Stimulated activated CD8-positive, alpha-beta memory T cell treated with anti-CD3 and anti-CD28 coated beads, Interleukin-12 subunit alpha, Interleukin-12 subunit beta, amount 100 ng/mL, for 24 hours (primary cell): ENCODE measurements at regions not wholly inside any gene's neighbourhood (a gene's known extent, or its start where the extent isn't known, plus 50 kb on each side); places are given as distances from the start of the nearest gene placed in this dataset.
"Not testable (repeated sequence)": the region's sequence is repeated elsewhere in the genome, so short reads cannot be mapped to it uniquely, and the experiment has no call there.

Source experiments
- DNase-seq: peaks from one replicate; pipeline ENCODE4 v3.0.0-alpha.2; 2020; ENCODE audit errors: extremely low read depth

- no peak for DNase-seq
Observed at GRCh38 chr3:39558775-39559306, 91.4 kb downstream of the MOBP start.

- no peak for DNase-seq
Observed at GRCh38 chr3:39559543-39559942, 92.1 kb downstream of the MOBP start.

GRCh38 chr3:39568508-39568907, 101.0 kb downstream of the MOBP start:
- DNase-seq = no peak

DNA sequence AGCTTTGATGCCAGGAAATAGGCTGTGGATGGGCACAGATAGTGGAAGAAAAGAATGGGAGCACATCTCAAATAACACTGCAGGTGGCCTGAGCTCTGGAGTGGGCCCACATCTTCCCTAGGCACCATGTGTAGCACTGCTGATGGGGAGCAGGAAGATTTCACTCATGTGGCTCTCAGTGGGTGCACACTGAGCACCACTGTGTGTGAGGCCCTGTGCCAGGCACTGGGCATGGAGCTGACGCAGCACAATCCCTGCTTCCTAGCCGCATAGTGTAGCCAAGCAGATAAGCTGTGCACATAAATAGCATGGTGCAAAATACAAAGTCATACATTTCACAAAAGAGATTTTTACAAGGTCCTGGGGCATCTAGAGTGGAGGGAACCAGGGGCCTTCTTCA, 101.6 kb downstream of the MOBP start:
- DNase-seq = no peak

GRCh38 chr3:39573392-39573791, 105.9 kb downstream of the MOBP start:
- DNase-seq = no peak

- no peak for DNase-seq
Observed at GRCh38 chr3:39577541-39577940, 110.1 kb downstream of the MOBP start.

DNA sequence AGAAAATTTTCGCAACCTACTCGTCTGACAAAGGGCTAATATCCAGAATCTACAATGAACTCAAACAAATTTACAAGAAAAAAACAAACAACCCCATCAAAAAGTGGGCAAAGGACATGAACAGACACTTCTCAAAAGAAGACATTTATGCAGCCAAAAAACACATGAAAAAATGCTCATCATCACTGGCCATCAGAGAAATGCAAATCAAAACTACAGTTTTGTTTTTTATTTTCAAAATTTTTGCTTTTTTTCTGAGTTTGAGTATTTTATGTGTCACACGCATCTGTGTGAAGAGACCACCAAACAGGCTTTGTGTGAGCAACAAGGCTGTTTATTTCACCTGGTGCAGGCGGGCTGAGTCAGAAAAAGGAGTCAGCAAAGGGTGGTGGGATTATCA, 118.7 kb downstream of the MOBP start:
- not testable (repeated sequence) for DNase-seq

GRCh38 chr3:39587113-39587512, 119.6 kb downstream of the MOBP start:
- DNase-seq = no peak

GRCh38 chr3:39590806-39591205, 123.3 kb downstream of the MOBP start:
- DNase-seq = no peak

DNA sequence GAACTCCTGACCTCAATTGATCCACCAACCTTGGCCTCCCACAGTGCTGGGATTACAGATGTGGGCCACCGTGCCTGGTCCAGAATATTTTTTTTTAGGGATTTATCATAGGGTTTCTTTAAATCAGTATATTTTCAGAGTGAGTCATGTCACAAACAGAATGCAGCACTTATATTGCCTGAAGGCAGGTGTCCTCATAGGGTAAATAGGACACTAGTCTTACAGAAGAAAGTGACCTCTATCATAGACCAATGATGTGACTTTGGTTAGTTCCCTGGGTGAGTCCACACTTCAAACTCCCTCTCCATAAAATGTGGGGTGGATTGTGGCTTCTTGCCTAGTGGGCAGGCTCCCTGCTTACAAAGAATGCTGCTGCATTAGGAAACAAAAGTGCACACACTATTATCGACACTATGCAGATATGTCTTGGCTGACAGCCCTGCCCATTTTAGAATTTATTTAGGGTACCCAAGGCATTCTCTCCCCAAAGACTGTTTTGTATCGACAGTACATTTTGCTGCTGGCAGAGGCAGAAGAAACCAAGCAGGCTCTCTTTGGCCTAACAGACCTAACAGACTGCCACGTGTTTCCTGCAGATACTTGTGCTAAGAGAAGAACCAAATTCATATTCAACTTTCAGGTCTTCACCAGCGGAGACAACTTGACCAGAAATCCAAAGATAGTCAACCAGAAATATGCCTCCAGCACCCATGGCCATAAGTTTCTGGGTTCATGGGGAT, 125.0 kb downstream of the MOBP start:
- no peak for DNase-seq

- DNase-seq = no peak
Observed at GRCh38 chr3:39593341-39593740, 125.9 kb downstream of the MOBP start.

GRCh38 chr3:39601241-39601640, 133.8 kb downstream of the MOBP start:
- DNase-seq = no peak

- DNase-seq = no peak
Observed at GRCh38 chr3:39605837-39606236, 138.4 kb downstream of the MOBP start.

DNA sequence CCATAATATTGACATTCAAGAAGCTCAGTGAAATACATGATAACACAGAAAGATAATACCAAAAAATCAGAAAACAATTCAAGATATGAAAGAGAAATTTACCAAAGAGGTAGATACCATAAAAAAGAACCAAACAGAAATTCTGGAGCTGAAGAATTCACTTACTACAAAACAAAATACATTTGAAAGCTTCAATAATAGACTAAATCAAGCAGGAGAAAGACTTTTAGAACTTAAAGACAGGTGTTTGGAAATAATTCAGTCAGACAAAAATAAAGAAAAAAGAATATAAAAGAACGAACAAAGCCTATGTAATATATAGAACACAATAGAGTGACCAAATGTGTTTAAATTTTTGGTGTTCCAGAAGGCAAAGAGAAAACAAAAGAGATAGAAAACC, 158.7 kb downstream of the MOBP start:
- no peak for DNase-seq

DNA sequence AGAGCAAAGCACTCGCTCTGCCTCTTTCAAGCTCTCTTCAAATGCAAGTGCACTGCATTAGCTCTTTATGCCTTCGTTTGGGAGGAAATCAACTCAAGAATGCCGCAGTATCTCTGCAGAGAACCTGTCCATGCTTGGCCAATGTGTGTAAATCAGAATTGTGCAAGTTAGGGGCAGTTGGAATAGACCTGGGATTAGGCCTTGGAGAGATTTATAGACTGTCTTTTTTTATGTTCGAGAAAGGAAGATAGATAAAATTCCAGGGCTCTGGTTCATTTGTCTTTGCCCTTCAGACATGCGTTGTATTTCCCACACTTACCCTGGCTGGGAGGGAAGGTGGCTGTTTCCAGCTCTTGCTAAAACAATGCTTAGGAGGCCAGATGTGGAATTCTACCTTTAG, 163.7 kb downstream of the MOBP start:
- DNase-seq = no peak

DNA sequence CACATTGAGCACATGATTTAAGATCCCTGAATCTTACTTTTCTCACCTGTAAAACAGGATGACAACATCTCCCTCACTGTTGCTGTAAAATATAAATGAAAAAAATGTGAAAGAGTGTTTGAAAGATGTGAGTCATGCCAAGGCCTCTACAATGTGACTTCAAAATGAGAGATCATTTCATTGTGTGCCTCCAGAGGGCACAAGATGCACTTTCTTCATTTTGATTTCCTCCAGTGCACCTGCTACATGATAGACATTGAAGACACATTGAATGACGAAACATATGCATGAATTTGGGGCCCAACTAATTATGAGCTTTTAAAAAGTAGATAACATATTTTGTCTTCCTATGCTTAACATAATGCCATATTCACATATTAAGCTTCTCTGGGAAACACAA, 170.3 kb downstream of the MOBP start:
- no peak for DNase-seq

GRCh38 chr3:39638301-39638700, 170.8 kb downstream of the MOBP start:
- no peak for DNase-seq

DNA sequence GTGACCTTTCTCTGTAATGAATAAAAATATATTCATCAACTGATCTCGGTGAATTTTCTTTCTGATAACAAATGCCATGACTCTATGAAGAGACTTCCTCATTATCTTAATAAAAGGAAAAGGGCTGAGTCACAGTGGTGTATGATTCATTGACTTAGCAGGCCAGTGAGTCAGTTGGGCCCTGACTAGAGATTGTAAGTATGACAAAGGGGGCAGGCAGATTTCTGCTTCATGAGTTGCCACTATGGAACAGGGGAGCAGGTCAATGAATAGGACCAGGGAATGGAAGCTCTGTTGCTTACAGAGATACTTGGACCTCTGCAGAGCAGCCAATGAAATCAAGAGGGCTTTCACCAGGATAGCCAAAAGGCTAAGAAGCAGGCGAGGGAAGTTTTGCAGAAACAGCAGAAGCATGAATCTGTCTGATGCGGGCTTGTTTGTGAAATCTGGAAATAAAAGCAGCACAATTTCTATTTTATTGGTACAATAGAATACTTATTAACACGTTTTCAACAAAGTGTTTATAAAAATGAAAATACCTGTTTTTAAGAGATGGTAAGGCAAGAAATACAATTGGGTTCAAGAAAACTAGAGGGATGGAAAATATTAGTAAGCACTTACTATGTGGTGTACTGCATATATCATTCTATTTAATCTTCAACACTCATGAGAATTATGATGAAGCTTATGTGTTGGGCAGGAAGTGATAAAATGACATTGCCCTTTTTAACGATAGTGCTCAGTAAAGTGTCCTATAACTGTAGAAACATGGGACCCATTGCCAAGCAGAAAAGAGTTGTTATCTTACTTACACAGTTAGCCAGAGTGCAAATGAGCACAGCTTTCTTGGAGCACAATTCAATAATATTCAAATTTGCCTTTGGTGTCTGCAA, 169.8 kb upstream of the MYRIP start:
- DNase-seq = peak; percentile 3

GRCh38 chr3:39641274-39641673, 168.1 kb upstream of the MYRIP start:
- DNase-seq = no peak

DNA sequence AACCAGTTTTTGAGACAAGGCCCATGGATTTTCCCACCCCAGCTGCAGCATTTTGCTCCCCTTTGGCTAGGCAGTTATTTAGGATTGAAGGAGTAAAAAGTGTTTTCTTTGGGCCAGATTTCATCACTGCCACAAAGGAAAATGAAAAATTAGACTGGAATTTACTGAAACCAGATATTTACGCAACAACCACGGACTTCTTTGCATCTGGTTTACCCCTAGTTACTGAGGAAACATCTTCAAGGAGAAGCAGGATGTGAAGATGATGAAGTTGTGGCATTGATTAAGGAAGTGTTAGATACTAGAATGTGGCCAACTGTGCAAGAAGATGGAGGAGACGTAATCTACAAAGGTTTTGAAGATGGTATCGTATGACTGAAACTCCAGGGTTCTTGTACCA, 165.2 kb upstream of the MYRIP start:
- no peak for DNase-seq

- not testable (repeated sequence) for DNase-seq
Observed at GRCh38 chr3:39651256-39651655, 158.2 kb upstream of the MYRIP start.

GRCh38 chr3:39651993-39652739, 157.2 kb upstream of the MYRIP start:
- DNase-seq = no peak
